Dedifferentiated amniotic fluid mesenchymal stem cell (primary cell): ENCODE measurements at regions not wholly inside any gene's neighbourhood (a gene's known extent, or its start where the extent isn't known, plus 50 kb on each side); places are given as distances from the start of the nearest gene placed in this dataset.
"Not testable (repeated sequence)": the region's sequence is repeated elsewhere in the genome, so short reads cannot be mapped to it uniquely, and the experiment has no call there.

Experiments
- DNase-seq: peaks from one replicate; pipeline ENCODE4 v3.0.0-alpha.2; 2016; ENCODE audit errors: extremely low spot score

DNA sequence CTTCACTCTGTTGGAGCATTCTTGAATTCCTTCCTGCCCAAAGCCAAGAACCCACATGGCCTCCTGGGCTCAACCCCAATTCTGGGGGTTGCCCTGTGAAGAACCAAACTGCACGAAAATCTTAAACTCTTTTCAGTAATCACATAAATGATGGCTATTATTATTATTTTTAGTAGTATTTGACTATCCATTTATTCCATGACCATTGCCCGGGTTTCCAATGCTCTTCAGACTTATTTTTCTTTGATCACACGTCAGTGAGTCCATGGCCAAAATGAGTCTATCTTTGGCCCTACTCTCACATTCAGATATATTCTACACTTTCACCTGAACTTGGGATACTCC, 185.9 kb downstream of the AVL9 start:
- no peak for DNase-seq

DNA sequence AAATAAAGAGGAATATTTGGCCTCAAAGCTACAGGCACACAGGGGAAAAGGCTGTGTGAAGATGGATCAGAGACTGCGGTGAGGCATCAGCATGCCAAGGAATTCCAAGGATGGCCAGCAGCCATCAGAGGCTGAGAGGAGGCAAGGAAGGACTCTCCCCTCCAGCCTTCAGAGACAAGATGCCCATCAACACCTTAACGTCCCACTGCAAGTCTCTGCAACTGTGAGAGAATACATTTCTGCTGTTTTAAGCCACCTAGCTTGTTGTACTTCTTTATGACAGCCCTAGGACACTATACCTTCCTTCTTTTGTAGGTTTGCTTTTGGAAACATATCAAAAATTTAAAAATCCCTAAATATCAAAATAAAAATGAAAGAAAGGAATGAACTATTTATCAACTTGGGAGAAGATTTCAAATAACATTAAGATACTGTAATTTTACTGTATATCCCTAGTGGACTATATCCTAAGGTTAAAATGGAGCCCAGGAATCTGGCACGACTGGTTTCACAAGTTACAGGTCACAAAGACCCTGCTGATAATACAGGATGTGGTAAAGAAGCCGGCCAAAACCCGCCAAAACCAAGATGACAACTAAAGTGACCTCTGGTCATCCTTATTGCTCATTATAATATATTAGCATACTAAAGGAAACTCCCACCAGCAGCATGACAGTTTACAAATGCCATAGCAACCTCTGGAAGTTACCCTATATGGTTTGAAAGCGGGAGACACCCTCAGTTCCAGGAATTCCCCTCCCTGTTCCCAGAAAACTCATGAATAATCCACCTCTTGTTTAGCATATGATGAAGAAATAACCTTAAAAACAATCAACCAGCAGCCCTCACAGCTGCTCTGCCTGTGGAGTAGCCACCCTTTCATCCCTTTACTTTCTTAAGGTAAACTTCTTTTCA, 185.2 kb downstream of the AVL9 start:
- DNase-seq, result no peak

DNA sequence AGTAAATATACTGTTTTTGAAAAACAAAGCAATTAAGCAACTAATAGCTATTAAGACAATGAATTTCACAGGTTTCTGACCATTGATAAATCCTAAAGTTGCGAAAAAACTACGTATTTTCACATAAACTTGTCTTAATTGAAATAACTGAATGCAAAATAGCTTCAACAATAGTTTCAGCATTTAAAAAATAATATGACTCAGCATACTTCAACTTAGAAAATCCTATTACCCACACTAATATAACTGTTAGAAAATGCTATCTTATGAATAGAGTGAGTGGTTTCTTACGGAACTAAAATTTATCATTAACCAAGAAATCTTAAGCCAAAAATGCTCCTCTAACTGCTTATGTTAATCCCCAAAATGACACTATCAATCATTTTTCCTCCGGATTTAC, 183.9 kb downstream of the AVL9 start:
- no peak for DNase-seq

DNA sequence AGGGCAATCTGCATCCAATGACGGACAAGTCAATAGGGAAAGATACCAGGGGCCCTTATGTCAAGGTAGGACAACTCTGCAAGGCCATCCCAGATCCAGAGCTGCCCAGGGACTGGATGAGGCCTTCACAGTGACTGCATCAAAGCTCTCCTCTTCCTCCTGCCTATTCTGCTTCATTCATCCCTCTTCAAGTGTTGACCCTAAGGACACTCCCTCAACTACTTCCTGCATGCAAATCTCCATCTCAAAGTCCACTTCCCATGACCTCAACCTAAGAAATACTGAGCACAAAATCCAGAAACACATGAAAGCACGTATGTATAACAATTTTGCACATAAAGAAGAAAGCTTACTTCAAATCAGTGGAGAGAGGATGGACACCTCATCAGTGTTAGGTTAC, 182.3 kb downstream of the AVL9 start:
- DNase-seq, result no peak

DNA sequence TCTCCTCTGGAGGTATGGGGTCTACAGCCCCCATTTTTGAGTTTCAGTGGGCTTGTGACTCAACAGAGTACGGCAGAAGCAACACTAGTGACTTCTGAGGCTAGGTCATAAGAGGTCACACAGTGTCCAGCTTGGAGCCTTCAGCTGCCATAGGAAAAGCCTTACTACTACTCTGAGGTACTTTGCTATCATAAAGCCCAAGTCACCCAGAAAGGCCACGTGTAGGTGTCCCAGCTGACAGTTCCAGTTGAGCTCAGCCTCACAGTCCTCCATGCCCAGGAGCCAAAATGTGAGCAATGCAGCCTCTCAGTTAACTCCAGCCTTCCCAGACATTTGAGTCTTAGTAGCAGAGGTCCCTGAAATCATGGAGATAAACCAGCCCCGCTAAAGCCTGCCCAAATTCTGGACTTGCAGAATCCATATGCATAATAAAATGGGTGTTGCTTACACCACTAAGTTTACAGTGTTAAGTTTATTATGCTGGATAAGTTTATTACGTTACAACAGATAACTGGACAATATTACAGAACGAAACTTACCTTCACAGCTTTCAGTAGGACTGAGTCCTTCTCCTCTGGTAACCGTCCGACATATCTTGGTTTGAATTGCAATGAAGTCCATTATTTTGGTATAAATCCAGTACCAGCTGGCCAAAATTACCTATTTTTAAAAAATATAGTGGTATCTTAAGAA, 181.1 kb downstream of the AVL9 start:
- DNase-seq, result no peak

DNA sequence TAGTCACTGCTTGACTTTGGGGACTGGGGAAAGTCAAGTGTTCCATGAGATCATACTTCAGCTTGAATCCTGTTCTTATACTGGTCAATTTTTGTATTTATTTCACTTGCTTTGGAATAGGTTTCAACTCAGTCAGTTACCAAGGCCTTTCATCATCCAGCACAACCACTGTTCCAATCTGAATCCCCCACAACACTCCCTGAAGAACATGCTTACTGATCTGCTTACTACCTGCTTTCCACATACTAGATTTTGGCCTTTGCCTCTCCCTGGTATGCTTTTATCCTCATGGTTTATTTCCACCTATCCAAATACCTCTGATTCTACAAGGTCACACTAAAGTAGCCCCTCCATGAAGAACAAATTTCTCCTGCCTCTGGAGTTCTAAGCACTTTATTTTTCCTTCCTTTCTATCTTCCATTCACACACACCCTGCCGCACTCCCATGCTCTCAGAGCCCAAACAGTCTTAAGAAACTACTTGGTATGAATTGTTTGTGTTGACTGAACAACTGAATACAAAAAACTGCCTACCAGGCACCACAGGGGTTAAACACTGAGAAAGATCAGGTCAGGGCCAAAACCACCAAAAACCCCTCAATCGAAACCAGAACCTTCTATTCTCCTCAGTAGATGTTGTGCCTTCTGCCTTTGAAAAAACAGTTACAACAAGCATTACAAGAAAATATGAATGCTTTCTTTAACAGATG, 178.1 kb downstream of the AVL9 start:
- DNase-seq, result peak; percentile 24

DNA sequence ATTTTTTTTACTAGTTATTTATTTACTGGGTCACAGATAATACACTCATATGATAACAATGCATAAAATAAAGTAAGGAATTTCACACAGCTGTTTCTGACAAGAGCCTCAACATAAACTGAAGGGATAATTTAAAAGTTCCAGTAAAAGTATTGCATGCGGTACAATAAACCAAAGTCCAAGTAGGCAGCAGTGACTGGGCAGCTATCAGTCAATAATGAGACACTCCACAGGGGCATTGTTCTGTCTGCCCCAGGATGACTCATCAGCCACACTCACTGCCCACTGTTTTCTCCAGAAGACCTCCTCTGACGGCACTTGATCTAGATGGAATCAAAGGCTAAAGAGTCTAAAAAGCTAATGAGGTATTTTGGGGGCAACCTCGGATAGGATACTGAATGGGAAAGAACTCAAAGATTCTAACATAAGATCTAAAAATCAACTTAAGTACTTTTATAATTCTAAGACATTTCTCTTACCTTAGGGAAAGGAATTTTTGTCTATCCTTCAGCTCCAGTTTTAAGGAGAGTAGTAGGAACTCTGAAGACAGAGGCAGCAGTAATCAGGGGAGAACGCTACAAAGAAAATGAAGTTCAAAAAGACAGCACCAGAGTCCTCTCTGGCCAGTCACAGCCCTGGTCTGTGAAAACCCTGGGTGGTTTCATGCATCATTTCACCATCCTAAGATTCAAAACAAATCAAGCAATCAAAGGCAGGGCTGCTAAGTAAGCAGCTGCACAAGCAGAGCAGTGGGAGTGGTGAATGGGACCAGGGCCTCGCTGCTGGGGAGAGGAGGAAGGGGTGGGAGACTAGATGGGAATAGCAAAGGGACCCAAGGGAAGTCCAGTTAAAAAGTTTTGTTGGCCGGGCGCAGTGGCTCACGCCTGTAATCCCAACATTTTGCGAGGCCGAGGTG, 175.1 kb downstream of the AVL9 start:
- DNase-seq, result no peak

DNA sequence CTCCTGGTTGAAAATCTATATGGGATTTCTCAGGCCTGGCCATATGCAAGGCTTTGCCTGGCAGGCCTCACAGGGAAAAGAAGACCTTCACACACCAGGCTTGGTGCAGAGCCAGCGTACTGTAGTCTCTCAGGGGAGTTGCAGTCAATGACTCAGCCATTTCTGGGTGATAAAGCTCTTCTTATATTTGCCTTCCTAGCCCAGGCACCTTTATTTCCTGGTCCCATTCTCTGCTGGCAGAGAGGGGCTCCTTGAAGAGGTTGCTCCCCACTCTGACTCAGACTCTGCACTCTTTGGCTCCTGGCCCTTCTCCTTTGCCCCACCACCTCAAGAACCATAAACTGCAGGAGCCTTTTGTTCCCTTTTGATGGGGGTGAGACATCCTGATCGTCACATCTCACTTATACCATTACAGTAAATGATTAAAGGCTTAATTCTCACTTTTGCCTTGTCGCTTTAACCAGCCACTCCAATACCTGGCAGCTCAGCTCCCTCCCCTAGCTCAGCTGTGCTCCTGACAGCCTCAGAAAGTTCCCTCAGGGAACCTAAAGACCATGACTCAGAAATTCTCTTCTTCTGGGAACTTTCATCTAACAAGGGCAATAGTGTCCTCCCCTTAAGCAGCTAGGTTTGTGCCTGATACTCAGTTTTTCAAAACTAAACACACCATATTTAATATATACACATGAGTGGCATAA, 174.0 kb downstream of the AVL9 start:
- not testable (repeated sequence) for DNase-seq

DNA sequence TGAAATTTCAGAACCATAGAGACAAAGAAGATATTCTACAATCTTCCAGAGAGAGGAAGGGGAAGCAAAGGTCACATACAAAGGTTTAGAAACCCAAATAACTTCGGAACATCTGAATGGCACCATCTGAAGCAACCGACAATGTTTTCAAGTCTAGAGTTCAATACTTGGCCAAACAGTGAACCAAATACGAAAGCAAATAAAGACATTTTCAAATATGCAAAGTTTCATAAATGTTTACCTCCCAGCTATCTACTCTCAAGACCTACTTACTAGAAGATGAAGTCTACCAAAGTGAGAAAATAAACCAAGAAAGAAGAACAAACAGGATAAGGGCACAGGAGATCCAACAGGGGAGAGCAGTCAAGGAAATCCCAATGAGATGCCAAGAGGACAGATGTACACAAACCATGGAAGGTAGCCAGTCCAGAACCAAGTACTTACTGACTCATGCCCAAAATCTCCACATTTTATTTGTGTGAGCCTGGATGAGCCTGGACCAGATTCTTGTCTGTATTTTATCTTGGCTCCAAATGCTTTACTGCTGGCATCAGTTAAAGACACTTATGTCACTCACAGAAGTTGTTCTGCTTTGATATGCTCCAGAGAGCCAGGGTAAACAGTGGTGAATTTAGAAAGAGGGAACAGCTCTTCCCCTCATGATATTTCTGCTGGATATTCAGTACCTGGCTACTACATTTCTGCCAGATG, 173.3 kb downstream of the AVL9 start:
- DNase-seq, result not testable (repeated sequence)

DNA sequence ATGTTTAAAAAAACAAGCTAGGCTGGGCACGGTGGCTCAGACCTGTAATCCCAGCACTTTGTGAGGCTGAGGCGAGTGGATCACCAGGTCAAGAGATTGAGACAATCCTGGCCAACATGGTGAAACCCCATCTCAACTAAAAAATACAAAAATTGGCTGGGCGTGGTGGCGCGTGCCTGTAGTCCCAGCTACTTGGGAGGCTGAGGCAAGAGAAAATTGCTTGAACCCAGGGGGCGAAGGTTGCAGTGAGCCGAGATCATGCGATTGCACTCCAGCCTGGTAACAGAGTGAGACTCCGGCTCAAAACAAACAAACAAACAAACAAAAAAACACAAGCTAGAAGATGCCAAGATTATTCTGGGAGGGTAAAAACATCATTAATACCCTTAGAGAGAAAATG, 172.3 kb downstream of the AVL9 start:
- not testable (repeated sequence) for DNase-seq

DNA sequence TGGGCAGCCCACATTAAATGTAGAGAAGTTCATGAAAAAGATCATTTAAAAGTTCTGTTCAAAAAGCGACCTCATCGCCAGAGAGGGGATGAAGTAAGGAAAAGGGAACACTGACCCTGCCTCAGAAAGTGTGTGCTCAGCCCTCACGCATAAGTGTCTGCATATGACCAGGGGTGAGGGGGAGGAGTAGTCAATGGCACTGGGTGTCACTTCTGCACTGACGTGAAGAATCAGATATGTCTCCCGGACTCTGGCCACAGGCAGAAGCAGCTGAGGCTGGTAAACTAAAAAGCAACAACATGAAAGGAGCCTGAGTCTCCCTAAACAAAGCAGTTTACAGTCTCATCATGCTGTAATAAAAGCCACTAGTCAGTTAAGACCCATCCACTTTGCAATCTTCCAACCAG, 168.5 kb downstream of the AVL9 start:
- not testable (repeated sequence) for DNase-seq

DNA sequence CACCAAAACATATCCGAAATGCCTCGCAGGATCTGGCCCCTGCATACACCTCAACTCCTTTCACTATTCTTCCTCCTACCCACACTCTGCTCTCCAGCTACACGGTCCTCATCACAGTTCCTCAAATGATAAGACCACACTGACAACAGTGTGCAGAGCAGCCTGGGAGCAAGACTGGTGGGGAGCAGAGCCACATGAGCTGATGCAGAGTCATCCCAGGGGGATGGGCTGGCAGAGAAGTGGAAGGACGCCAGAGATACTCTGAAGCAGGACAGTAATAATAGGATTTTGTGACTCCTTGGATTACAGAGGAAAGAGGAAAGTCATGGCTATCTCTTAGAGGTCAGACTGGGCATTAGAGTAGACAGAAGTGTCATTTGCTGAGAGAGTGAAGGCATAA, 167.2 kb downstream of the AVL9 start:
- not testable (repeated sequence) for DNase-seq

DNA sequence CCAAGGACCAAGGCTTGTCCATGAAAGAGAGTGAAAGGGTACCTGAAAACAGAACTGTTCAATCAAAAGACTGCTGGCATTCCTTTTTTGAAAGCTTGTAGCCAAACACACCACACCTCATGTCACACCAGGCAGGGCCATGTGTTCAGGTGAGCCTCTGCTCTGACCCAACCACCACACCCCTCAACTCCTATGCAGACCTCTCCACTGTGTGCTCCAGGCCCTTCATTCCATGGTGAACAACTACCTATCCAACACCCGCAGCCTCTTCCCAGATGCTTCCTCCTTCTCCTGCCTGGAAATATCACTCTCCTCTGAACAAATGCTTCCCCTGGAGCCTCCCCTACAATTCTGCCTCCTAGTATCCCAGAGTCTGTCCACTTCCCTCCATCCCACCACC, 166.6 kb downstream of the AVL9 start:
- DNase-seq, result no peak

DNA sequence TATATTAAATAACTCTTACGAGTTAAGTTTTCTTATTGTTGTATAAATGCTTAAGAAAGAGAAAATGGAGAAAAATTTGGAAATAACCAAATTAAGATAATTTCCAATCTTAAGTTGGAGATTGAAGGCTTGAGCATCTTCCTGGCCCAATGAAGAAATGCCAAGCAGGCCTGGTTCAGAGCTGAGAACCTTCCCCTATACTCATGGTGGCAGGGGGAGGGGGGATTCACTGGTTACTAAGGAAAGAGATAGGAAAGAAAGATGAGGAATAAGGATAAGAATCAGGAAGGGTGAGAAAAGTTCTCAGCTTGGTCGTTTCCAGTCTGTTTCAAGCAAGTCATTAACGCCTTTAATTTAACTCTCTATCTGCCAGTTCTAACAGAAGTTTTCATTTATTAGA, 166.2 kb downstream of the AVL9 start:
- DNase-seq, result no peak

DNA sequence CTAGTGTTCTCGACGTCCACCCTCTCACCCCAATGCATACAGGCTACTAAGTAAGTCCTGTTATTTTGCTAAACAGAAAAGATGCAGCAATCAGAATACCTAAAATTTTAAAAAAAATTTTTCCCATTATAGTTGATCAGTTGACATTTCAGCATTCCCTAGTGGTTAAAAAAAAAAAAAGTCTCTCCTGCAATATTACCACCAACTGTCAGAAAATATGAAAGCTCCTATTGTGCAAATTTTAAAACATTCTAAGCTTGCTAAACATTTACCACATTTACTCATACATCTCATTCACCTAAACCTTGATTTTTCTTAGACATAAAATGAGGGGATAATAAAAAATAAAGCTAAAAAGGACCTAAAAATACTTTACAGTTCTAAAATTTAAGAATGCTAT, 165.6 kb downstream of the AVL9 start:
- DNase-seq, result no peak

DNA sequence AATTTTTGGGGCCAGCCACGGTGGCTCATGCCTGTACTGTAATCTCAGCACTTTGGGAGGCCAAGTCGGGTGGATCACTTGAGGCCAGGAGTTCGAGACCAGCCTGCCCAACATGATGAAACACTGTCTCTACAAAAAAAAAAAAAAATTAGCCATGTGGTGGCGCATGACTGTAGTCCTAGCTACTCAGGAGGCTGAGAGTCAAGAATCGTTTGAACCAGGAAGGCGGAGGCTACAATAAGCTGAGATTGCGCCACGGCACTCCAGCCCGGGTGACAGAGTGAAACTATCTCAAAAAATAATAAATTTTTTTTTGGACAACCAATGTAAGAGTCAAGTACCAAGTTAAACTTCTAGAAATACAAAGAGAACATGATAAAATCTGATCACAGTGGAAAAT, 164.6 kb downstream of the AVL9 start:
- no peak for DNase-seq

DNA sequence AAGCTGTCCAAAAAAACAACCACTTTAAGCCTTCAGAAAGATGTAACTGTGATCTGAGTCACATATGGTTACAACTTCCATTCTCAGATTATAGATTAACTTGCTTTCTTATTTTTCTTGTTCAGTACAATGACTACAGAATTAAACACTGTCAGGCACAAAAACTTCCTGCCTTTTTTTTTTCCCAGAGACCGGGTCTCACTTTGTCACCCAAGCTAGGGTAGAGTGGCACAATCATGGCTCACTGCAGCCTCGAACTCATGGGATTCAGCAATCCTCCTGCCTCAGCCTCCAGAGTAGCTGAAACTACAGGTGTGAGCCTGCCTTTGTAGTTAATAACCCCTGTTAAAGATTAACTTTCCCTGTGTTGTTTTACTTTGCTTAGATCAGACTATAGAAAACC, 163.2 kb downstream of the AVL9 start:
- DNase-seq, result no peak

DNA sequence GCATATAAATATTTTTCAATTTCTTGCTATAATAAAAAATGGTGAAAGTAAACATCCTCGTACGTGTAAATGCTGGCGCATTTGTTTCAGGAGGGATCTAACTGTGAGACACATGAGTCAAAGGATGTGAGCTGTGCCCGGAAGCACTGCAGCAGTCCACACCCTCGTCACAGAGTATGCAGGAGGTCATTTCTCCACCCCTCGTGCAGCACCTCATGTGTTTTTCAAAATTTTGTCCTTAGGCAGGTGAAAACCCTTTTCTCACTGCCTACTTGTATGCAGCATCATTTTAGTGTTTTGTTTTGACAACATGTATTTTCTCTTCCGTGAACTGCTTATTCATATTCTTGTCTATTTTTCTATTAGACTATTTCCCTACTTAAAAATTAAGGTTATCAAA, 162.7 kb downstream of the AVL9 start:
- no peak for DNase-seq

DNA sequence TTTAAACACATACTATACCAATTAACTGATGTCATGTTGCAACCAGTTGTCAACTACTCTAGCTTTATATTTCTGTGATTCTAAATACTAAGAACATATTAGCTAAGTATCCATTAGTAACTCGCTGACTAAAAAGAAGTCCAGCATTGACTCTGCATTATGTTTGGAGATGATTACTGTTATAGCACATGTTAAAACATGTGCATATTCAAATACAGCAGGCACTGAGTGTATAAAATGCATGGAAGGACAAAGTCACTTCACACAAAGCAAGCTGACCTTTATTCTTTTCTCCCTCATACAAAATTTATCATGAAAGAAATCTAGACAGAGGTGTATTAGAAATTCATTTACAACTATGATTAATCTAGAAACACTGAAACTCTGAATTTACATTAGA, 159.3 kb downstream of the AVL9 start:
- DNase-seq, result not testable (repeated sequence)

DNA sequence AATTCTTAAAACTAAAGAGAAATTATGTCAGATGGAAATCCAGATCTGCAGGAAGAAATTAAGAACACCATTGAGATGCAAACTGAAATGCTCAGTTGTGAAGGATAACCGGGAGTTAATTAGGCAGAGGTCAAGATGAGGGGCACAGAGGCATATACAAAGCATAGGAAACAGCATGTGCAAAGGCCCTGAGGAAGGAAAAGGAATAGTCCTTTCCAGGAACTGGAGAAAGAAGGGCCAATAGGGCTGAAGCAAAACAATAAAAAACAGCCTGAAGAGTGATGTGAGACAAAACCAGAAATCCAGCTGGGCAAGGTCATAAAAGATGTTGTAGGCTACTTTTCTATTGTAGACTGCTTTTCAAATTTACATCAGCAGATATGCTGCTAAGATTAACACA, 155.1 kb downstream of the AVL9 start:
- DNase-seq, result not testable (repeated sequence)
